ENCODE measurements at regions not wholly inside any gene's neighbourhood (a gene's known extent, or its start where the extent isn't known, plus 50 kb on each side); places are given as distances from the start of the nearest gene placed in this dataset.
"Not testable (repeated sequence)": the region's sequence is repeated elsewhere in the genome, so short reads cannot be mapped to it uniquely, and the experiment has no call there.

GRCh38 chr9:1916095-1916494, 99.1 kb upstream of the SMARCA2 start:
- peak overlapping the region; percentile 42 for H3K4me3 ChIP-seq (ENCODE audit: low read length)
- no peak for DNase-seq (ENCODE audit: low read depth, low spot score)

GRCh38 chr9:1916655-1917054, 98.5 kb upstream of the SMARCA2 start:
- DNase-seq (ENCODE audit: low read depth, low spot score) = no peak
- H3K4me3 ChIP-seq (ENCODE audit: low read length) = no peak overlapping the region

GRCh38 chr9:1917396-1917935, 97.7 kb upstream of the SMARCA2 start:
- DNase-seq (ENCODE audit: low read depth, low spot score) = no peak
- no peak overlapping the region for H3K4me3 ChIP-seq (ENCODE audit: low read length)

- no peak overlapping the region for H3K4me3 ChIP-seq (ENCODE audit: low read length)
- no peak for DNase-seq (ENCODE audit: low read depth, low spot score)
Measured at GRCh38 chr9:1918108-1918507, 97.0 kb upstream of the SMARCA2 start.

- H3K4me3 ChIP-seq (ENCODE audit: low read length) = no peak overlapping the region
- DNase-seq (ENCODE audit: low read depth, low spot score) = no peak
Measured at GRCh38 chr9:1918622-1919021, 96.5 kb upstream of the SMARCA2 start.

- DNase-seq (ENCODE audit: low read depth, low spot score) = no peak
Measured at GRCh38 chr9:1919229-1919628, 95.9 kb upstream of the SMARCA2 start.

GRCh38 chr9:1920386-1920785, 94.8 kb upstream of the SMARCA2 start:
- no peak for DNase-seq (ENCODE audit: low read depth, low spot score)
- H3K4me3 ChIP-seq (ENCODE audit: low read length) = no peak overlapping the region

More at GRCh38 chr9:1919229-1919628, 95.9 kb upstream of the SMARCA2 start:
- H3K4me3 ChIP-seq (ENCODE audit: low read length) = no peak overlapping the region

GRCh38 chr9:1922026-1922425, 93.1 kb upstream of the SMARCA2 start:
- H3K4me3 ChIP-seq (ENCODE audit: low read length) = no peak overlapping the region
- DNase-seq (ENCODE audit: low read depth, low spot score) = no peak

- no peak overlapping the region for H3K4me3 ChIP-seq (ENCODE audit: low read length)
- no peak for DNase-seq (ENCODE audit: low read depth, low spot score)
Measured at GRCh38 chr9:1927546-1927945, 87.6 kb upstream of the SMARCA2 start.

- no peak overlapping the region for H3K4me3 ChIP-seq (ENCODE audit: low read length)
- DNase-seq (ENCODE audit: low read depth, low spot score) = no peak
Measured at GRCh38 chr9:1929134-1929533, 86.0 kb upstream of the SMARCA2 start.

- DNase-seq (ENCODE audit: low read depth, low spot score) = no peak
- H3K4me3 ChIP-seq (ENCODE audit: low read length) = no peak overlapping the region
Measured at GRCh38 chr9:1929722-1930244, 85.4 kb upstream of the SMARCA2 start.

- H3K4me3 ChIP-seq (ENCODE audit: low read length); DNase-seq (ENCODE audit: low read depth, low spot score): not testable (repeated sequence)
Measured at GRCh38 chr9:1930245-1930736, 84.9 kb upstream of the SMARCA2 start.

- no peak overlapping the region for H3K4me3 ChIP-seq (ENCODE audit: low read length)
- DNase-seq (ENCODE audit: low read depth, low spot score) = no peak
Measured at GRCh38 chr9:1938135-1938534, 77.0 kb upstream of the SMARCA2 start.

GRCh38 chr9:1938675-1939170, 76.4 kb upstream of the SMARCA2 start:
- H3K4me3 ChIP-seq (ENCODE audit: low read length) = no peak overlapping the region
- no peak for DNase-seq (ENCODE audit: low read depth, low spot score)

GRCh38 chr9:1939466-1939865, 75.7 kb upstream of the SMARCA2 start:
- no peak for DNase-seq (ENCODE audit: low read depth, low spot score)
- H3K4me3 ChIP-seq (ENCODE audit: low read length) = no peak overlapping the region

- peak; percentile 35 for DNase-seq (ENCODE audit: low read depth, low spot score)
- no peak overlapping the region for H3K4me3 ChIP-seq (ENCODE audit: low read length)
Measured at GRCh38 chr9:1939926-1940368, 75.2 kb upstream of the SMARCA2 start.

- H3K4me3 ChIP-seq (ENCODE audit: low read length) = no peak overlapping the region
- DNase-seq (ENCODE audit: low read depth, low spot score) = no peak
Measured at GRCh38 chr9:1941989-1942388, 73.2 kb upstream of the SMARCA2 start.

GRCh38 chr9:1946526-1947283, 68.4 kb upstream of the SMARCA2 start:
- H3K4me3 ChIP-seq (ENCODE audit: low read length) = no peak overlapping the region
- no peak for DNase-seq (ENCODE audit: low read depth, low spot score)

GRCh38 chr9:1947438-1947837, 67.7 kb upstream of the SMARCA2 start:
- no peak for DNase-seq (ENCODE audit: low read depth, low spot score)
- no peak overlapping the region for H3K4me3 ChIP-seq (ENCODE audit: low read length)

GRCh38 chr9:1948541-1948940, 66.6 kb upstream of the SMARCA2 start:
- no peak overlapping the region for H3K4me3 ChIP-seq (ENCODE audit: low read length)
- no peak for DNase-seq (ENCODE audit: low read depth, low spot score)
